GM04504 (cell line): ENCODE measurements at regions not wholly inside any gene's neighbourhood (a gene's known extent, or its start where the extent isn't known, plus 50 kb on each side); places are given as distances from the start of the nearest gene placed in this dataset.

ENCODE experiments used
- DNase-seq: peaks from one replicate; pipeline ENCODE4 v3.0.0-alpha.2; 2012; ENCODE audit warnings: low read depth

GRCh38 chr3:30167541-30168011 lies 438.8 kb upstream of the TGFBR2 start:
- no peak for DNase-seq

GRCh38 chr3:30169487-30169886 lies 436.9 kb upstream of the TGFBR2 start:
- DNase-seq = no peak

- DNase-seq = no peak
These were observed 435.5 kb upstream of the TGFBR2 start for GRCh38 chr3:30170681-30171438.

- DNase-seq = no peak
These were observed 432.0 kb upstream of the TGFBR2 start for GRCh38 chr3:30174357-30174756.

GRCh38 chr3:30180310-30181177 lies 425.9 kb upstream of the TGFBR2 start:
- DNase-seq = no peak

GRCh38 chr3:30181178-30181465 lies 425.3 kb upstream of the TGFBR2 start:
- no peak for DNase-seq

GRCh38 chr3:30181581-30181980 lies 424.8 kb upstream of the TGFBR2 start:
- no peak for DNase-seq

GRCh38 chr3:30183421-30183820 lies 423.0 kb upstream of the TGFBR2 start:
- DNase-seq = no peak

- no peak for DNase-seq
These were observed 422.1 kb upstream of the TGFBR2 start for GRCh38 chr3:30184091-30184810.

GRCh38 chr3:30185872-30186271 lies 420.5 kb upstream of the TGFBR2 start:
- no peak for DNase-seq

- no peak for DNase-seq
These were observed 419.6 kb upstream of the TGFBR2 start for GRCh38 chr3:30186741-30187219.

GRCh38 chr3:30187366-30187765 lies 419.0 kb upstream of the TGFBR2 start:
- DNase-seq = no peak

- no peak for DNase-seq
These were observed 417.7 kb upstream of the TGFBR2 start for GRCh38 chr3:30188713-30189112.

- DNase-seq = no peak
These were observed 416.5 kb upstream of the TGFBR2 start for GRCh38 chr3:30189900-30190299.

- no peak for DNase-seq
These were observed 412.8 kb upstream of the TGFBR2 start for GRCh38 chr3:30193625-30194044.

- no peak for DNase-seq
These were observed 411.0 kb upstream of the TGFBR2 start for GRCh38 chr3:30195352-30195751.

- DNase-seq = no peak
These were observed 408.2 kb upstream of the TGFBR2 start for GRCh38 chr3:30198162-30198561.

- no peak for DNase-seq
These were observed 407.2 kb upstream of the TGFBR2 start for GRCh38 chr3:30199096-30199759.

GRCh38 chr3:30199855-30200254 lies 406.5 kb upstream of the TGFBR2 start:
- DNase-seq = no peak

- DNase-seq = no peak
These were observed 404.7 kb upstream of the TGFBR2 start for GRCh38 chr3:30201715-30202114.

- DNase-seq = no peak
These were observed 403.1 kb upstream of the TGFBR2 start for GRCh38 chr3:30203301-30203700.

- no peak for DNase-seq
These were observed 402.3 kb upstream of the TGFBR2 start for GRCh38 chr3:30204126-30204525.
